GM21526 (cell line): ENCODE measurements at regions not wholly inside any gene's neighbourhood (a gene's known extent, or its start where the extent isn't known, plus 50 kb on each side); places are given as distances from the start of the nearest gene placed in this dataset.
"Not testable (repeated sequence)": the region's sequence is repeated elsewhere in the genome, so short reads cannot be mapped to it uniquely, and the experiment has no call there.

ENCODE experiments used
- ATAC-seq: cut with Tn5 transposase; IDR thresholded peaks from one replicate; pipeline ENCODE4 v1.9.1; 2021; ENCODE audit warnings: moderate library complexity; ENCODE audit not compliant: unreplicated experiment, low FRiP score

GRCh38 chr6:154920495-154921200 is 74.5 kb upstream of the TIAM2 start:
- ATAC-seq: no peak

- ATAC-seq: no peak
Measured at GRCh38 chr6:154921482-154921881, 73.6 kb upstream of the TIAM2 start.

GRCh38 chr6:154923199-154923869 is 71.8 kb upstream of the TIAM2 start:
- ATAC-seq: no peak

- ATAC-seq: no peak
Measured at GRCh38 chr6:154925130-154925529, 70.0 kb upstream of the TIAM2 start.

GRCh38 chr6:154926366-154926765 is 68.7 kb upstream of the TIAM2 start:
- ATAC-seq: no peak

- peak; percentile 77 for ATAC-seq
Measured at GRCh38 chr6:154928325-154928922, 66.7 kb upstream of the TIAM2 start.

- no peak for ATAC-seq
Measured at GRCh38 chr6:154930451-154930851, 64.7 kb upstream of the TIAM2 start.

- no peak for ATAC-seq
Measured at GRCh38 chr6:154931711-154932424, 63.2 kb upstream of the TIAM2 start.

- ATAC-seq: no peak
Measured at GRCh38 chr6:154932515-154933027, 62.5 kb upstream of the TIAM2 start.

- ATAC-seq: no peak
Measured at GRCh38 chr6:154933181-154933827, 61.8 kb upstream of the TIAM2 start.

- ATAC-seq: no peak
Measured at GRCh38 chr6:154937306-154938220, 57.6 kb upstream of the TIAM2 start.

GRCh38 chr6:154938221-154938580 is 56.9 kb upstream of the TIAM2 start:
- no peak for ATAC-seq

- not testable (repeated sequence) for ATAC-seq
Measured at GRCh38 chr6:154938727-154939285, 56.3 kb upstream of the TIAM2 start.

- no peak for ATAC-seq
Measured at GRCh38 chr6:154942770-154943169, 52.3 kb upstream of the TIAM2 start.

- no peak for ATAC-seq
Measured at GRCh38 chr6:154945271-154945890, 49.7 kb upstream of the TIAM2 start.
